H1 (cell line): ENCODE measurements at regions not wholly inside any gene's neighbourhood (a gene's known extent, or its start where the extent isn't known, plus 50 kb on each side); places are given as distances from the start of the nearest gene placed in this dataset.

Experiments used
- CTCF ChIA-PET: fragments of 300-600 bp; sonication (Branson Sonifier 250); formaldehyde crosslinking; loops from one replicate; lab custom pipeline; 2021; ENCODE audit not compliant: partially characterized antibody; lab: Charles Lee
- POLR2A ChIA-PET: fragments of 300-600 bp; sonication (Branson Sonifier 250); formaldehyde crosslinking; loops from one replicate; lab custom pipeline; 2021; ENCODE audit warnings: inconsistent platforms; ENCODE audit not compliant: partially characterized antibody; lab: Charles Lee
- DNase-seq, 2 experiments: peaks; one replicate each; pipeline versions ENCODE4 v3.0.0 to v3.0.0-alpha.2; 2010 to 2022; ENCODE audit warnings: low spot score in 2 of 2, low read depth in 1 of 2, mixed read lengths in 1 of 2
- FAIRE-seq: peaks from 2 replicates; lab custom pipeline; 2011; peaks lifted over from hg19 to GRCh38; lab: Jason Lieb, UNC
- H2AFZ ChIP-seq: 2 replicates; pipeline ENCODE4 v1.8.1; 2012; ENCODE audit warnings: low read length, inconsistent platforms
- H2AK5ac ChIP-seq: 2 replicates; pipeline ENCODE4 v1.6.1; 2013; ENCODE audit warnings: low read depth, low read length
- H2BK120ac ChIP-seq: replicated peaks from 2 replicates; pipeline ENCODE3; 2013; ENCODE audit warnings: low read depth, low read length, inconsistent platforms
- H2BK12ac ChIP-seq: 2 replicates; pipeline ENCODE4 v1.6.1; 2013; ENCODE audit warnings: low read depth, low read length
- H2BK15ac ChIP-seq: 2 replicates; pipeline ENCODE4 v1.6.1; 2013; ENCODE audit warnings: low read length
- H2BK20ac ChIP-seq: 2 replicates; pipeline ENCODE4 v1.6.1; 2013; ENCODE audit warnings: low read length
- H2BK5ac ChIP-seq: 2 replicates; pipeline ENCODE4 v1.6.1; 2013; ENCODE audit warnings: low read depth, low read length
- H3K14ac ChIP-seq: 2 replicates; pipeline ENCODE4 v1.6.1; 2013; ENCODE audit warnings: inconsistent platforms; ENCODE audit not compliant: insufficient read length
- H3K18ac ChIP-seq: 2 replicates; pipeline ENCODE4 v1.6.1; 2013; ENCODE audit warnings: low read length; ENCODE audit errors: extremely low read depth
- H3K23ac ChIP-seq: 2 replicates; pipeline ENCODE4 v1.6.1; 2013; ENCODE audit warnings: inconsistent platforms; ENCODE audit not compliant: insufficient read length
- H3K23me2 ChIP-seq: 2 replicates; pipeline ENCODE4 v1.6.1; 2013; ENCODE audit warnings: low read depth, low read length
- H3K27ac ChIP-seq: 2 replicates; pipeline ENCODE4 v1.6.1; 2011; ENCODE audit warnings: low read depth, low read length, inconsistent platforms
- H3K27me3 ChIP-seq, 4 experiments: replicated peaks in 1 of 4; 1 replicate in 1 of 4; 2 replicates in 3 of 4; pipeline versions ENCODE4 v1.6.1 to v1.8.1; 2011 to 2013; ENCODE audit warnings: low read length in 3 of 4, mild to moderate bottlenecking in 3 of 4, inconsistent platforms in 2 of 4, mixed read lengths in 2 of 4, moderate library complexity in 1 of 4; ENCODE audit not compliant: control insufficient read depth in 3 of 4, insufficient read depth in 3 of 4; ENCODE audit errors: extremely low read depth in 1 of 4
- H3K36me3 ChIP-seq, 4 experiments: 2 replicates each; pipeline versions ENCODE4 v1.6.1 to v1.8.1; 2011 to 2013; ENCODE audit warnings: mild to moderate bottlenecking in 4 of 4, low read length in 3 of 4, moderate library complexity in 2 of 4, control low read depth in 1 of 4, inconsistent platforms in 1 of 4; ENCODE audit not compliant: insufficient read depth in 4 of 4, control insufficient read depth in 2 of 4
- H3K4ac ChIP-seq: replicated peaks from 2 replicates; pipeline ENCODE3; 2013; ENCODE audit warnings: low read length, low read depth, mixed read lengths, inconsistent platforms; ENCODE audit not compliant: insufficient read length
- H3K4me1 ChIP-seq, 4 experiments: replicated peaks in 1 of 4; 1 replicate in 1 of 4; 2 replicates in 3 of 4; pipeline versions ENCODE4 v1.6.1 to v1.8.1; 2011 to 2013; ENCODE audit warnings: low read length in 3 of 4, inconsistent platforms in 2 of 4, mixed read lengths in 1 of 4; ENCODE audit not compliant: insufficient read depth in 4 of 4, control insufficient read depth in 3 of 4
- H3K4me2 ChIP-seq, 2 experiments: 2 replicates each; pipeline versions ENCODE4 v1.6.1 to v1.8.1; 2011 to 2013; ENCODE audit warnings: low read depth in 2 of 2, low read length in 2 of 2, control low read depth in 1 of 2, inconsistent platforms in 1 of 2, mild to moderate bottlenecking in 1 of 2; ENCODE audit not compliant: insufficient read depth in 1 of 2
- H3K4me3 ChIP-seq, 4 experiments: fragments of 200-600, 300-600 bp in 1 of 4; sonication (generic), shearing (Covaris generic), sonication (Bioruptor Twin) in 1 of 4; 2 replicates each; pipeline versions ENCODE4 v1.5.1 to v1.8.1; 2011 to 2016; ENCODE audit warnings: low read length in 4 of 4, low read depth in 3 of 4, control low read depth in 2 of 4, inconsistent platforms in 2 of 4, mild to moderate bottlenecking in 2 of 4, mixed read lengths in 1 of 4, moderate library complexity in 1 of 4; ENCODE audit not compliant: insufficient read depth in 2 of 4; ENCODE audit errors: extremely low read depth in 1 of 4
- H3K56ac ChIP-seq: replicated peaks from 2 replicates; pipeline ENCODE3; 2013; ENCODE audit warnings: low read depth, mild to moderate bottlenecking, mixed read lengths, low read length, inconsistent platforms; ENCODE audit not compliant: insufficient read length
- H3K79me1 ChIP-seq: 2 replicates; pipeline ENCODE4 v1.6.1; 2013; ENCODE audit warnings: low read depth, low read length, control low read depth
- H3K79me2 ChIP-seq, 2 experiments: 2 replicates each; pipeline versions ENCODE4 v1.6.1 to v1.8.1; 2012 to 2013; ENCODE audit warnings: low read length in 2 of 2, mild to moderate bottlenecking in 2 of 2, inconsistent platforms in 1 of 2; ENCODE audit not compliant: insufficient read depth in 2 of 2, control insufficient read depth in 1 of 2
- H3K9ac ChIP-seq, 4 experiments: replicated peaks in 1 of 4; 1 replicate in 1 of 4; 2 replicates in 3 of 4; pipeline versions ENCODE4 v1.6.1 to v1.8.1; 2011 to 2013; ENCODE audit warnings: low read depth in 3 of 4, low read length in 3 of 4, control low read depth in 2 of 4, mild to moderate bottlenecking in 2 of 4, moderate library complexity in 2 of 4, inconsistent platforms in 1 of 4; ENCODE audit errors: extremely low read depth in 1 of 4
- H3K9me3 ChIP-seq, 2 experiments: 2 replicates each; pipeline versions ENCODE4 v1.6.1 to v1.8.1; 2012 to 2013; ENCODE audit warnings: mild to moderate bottlenecking in 2 of 2, moderate library complexity in 2 of 2, control low read depth in 1 of 2, inconsistent platforms in 1 of 2, low read depth in 1 of 2, low read length in 1 of 2, mixed read lengths in 1 of 2; ENCODE audit not compliant: insufficient read depth in 2 of 2
- H4K20me1 ChIP-seq, 2 experiments: replicated peaks in 1 of 2; 2 replicates each; pipeline versions ENCODE3 to v1.8.1; 2011 to 2013; ENCODE audit warnings: inconsistent platforms in 2 of 2, low read length in 2 of 2, mild to moderate bottlenecking in 1 of 2; ENCODE audit not compliant: insufficient read depth in 2 of 2, control insufficient read depth in 1 of 2
- H4K5ac ChIP-seq: 2 replicates; pipeline ENCODE4 v1.6.1; 2013; ENCODE audit warnings: low read length, low read depth, mixed read lengths, inconsistent platforms; ENCODE audit not compliant: insufficient read length
- H4K8ac ChIP-seq: 2 replicates; pipeline ENCODE4 v1.8.0; 2013; ENCODE audit warnings: mild to moderate bottlenecking, moderate library complexity, low read length, inconsistent platforms; ENCODE audit not compliant: insufficient read depth; ENCODE audit errors: extremely low read depth
- H4K91ac ChIP-seq: replicated peaks from 2 replicates; pipeline ENCODE3; 2013; ENCODE audit warnings: low read length, mixed read lengths, inconsistent platforms; ENCODE audit not compliant: insufficient read length
- ASH2L ChIP-seq: fragments of 200-600, 300-600 bp; sonication (generic); IDR thresholded peaks from one replicate; pipeline ENCODE4 v1.7.1; 2017; ENCODE audit warnings: low read length
- EP300 ChIP-seq, 2 experiments: IDR thresholded peaks; 1 replicate in 1 of 2; 2 replicates in 1 of 2; pipeline ENCODE4 v1.6.1; 2011 to 2012; ENCODE audit warnings: low read depth in 2 of 2, low read length in 2 of 2, mild to moderate bottlenecking in 2 of 2, borderline replicate concordance in 1 of 2, inconsistent platforms in 1 of 2, moderate library complexity in 1 of 2
- ZNF274 ChIP-seq: IDR thresholded peaks from 2 replicates; pipeline ENCODE4 v1.7.0; 2012; ENCODE audit warnings: low read length, borderline replicate concordance; ENCODE audit errors: extremely low read depth
- WGBS, 2 experiments: shearing (Covaris generic) in 1 of 2; methylation state at CpG; one replicate each; pipeline versions ENCODE4 v1.1.6 to v1.1.7; 2013 to 2015; ENCODE audit warnings: low lambda C conversion rate in 2 of 2, mixed read lengths in 2 of 2, inconsistent platforms in 1 of 2, low coverage in 1 of 2, missing lambda C conversion rate in 1 of 2; ENCODE audit not compliant: insufficient replicate concordance in 2 of 2, insufficient coverage in 1 of 2, insufficient read length in 1 of 2; ENCODE audit errors: extremely low coverage in 1 of 2, missing lambda C conversion rate in 1 of 2; 5-methylcytosine and 5-hydroxymethylcytosine counted together

GRCh38 chr5:67333171-67333570 lies 136.6 kb upstream of the CD180 start:
- H3K79me2 ChIP-seq = no peaks in the 10 kb centered on the region
- POLR2A ChIA-PET = interaction anchor here (0.7 kb wide), 1 partner anchor 357 kb away, joined by 4 read pairs; no protein-coding TSS in a partner anchor
- H3K4me1 ChIP-seq = no peaks in the 10 kb centered on the region
- no peaks in the 10 kb centered on the region for H3K9me3 ChIP-seq
- no peak overlapping the region for H4K91ac ChIP-seq
- no peak overlapping the region for H3K9ac ChIP-seq
- DNase-seq (no peak), FAIRE-seq (no peak)
- H3K18ac ChIP-seq = no peak overlapping the region
- no peak overlapping the region for H2BK20ac ChIP-seq
- no peaks in the 10 kb centered on the region for H3K23me2 ChIP-seq
- H3K56ac ChIP-seq = no peak overlapping the region
- H3K27me3 ChIP-seq = no peaks in the 10 kb centered on the region
- no peak overlapping the region for H3K4ac ChIP-seq
- no peak overlapping the region for H4K8ac ChIP-seq
- no peak overlapping the region for H2AFZ ChIP-seq
- H3K36me3 ChIP-seq = no peaks in the 10 kb centered on the region
- no peaks in the 10 kb centered on the region for H3K79me1 ChIP-seq
- no peak overlapping the region for H3K4me3 ChIP-seq
- CTCF ChIA-PET = interaction anchor here (1.8 kb wide), 1 partner anchor 10 kb away, joined by 3 read pairs; no protein-coding TSS in a partner anchor
- H2BK12ac ChIP-seq = no peak overlapping the region
- no peak overlapping the region for H3K14ac ChIP-seq
- no peak overlapping the region for H3K27ac ChIP-seq
- H2BK120ac ChIP-seq = no peak overlapping the region
- no peak overlapping the region for H2BK15ac ChIP-seq
- no peaks in the 10 kb centered on the region for H4K20me1 ChIP-seq
- 89% methylated on average over 2 of the region's 2 CpGs; no CpG with 5 or more reads in 1 of the 2 experiments for WGBS, 2 experiments
- H3K23ac ChIP-seq = no peak overlapping the region
- no peak overlapping the region for H2BK5ac ChIP-seq
- TF ChIP-seq EP300 (IDR thresholded peaks at IDR 0.05; ENCODE audit: borderline replicate concordance in 1 of 2, low read depth in 2 of 2, low read length in 2 of 2) = no peak
- TF ChIP-seq ZNF274 = no peak
- TF ChIP-seq ASH2L = no peak
- no peak overlapping the region for H3K4me2 ChIP-seq
- H4K5ac ChIP-seq = no peak overlapping the region
- H2AK5ac ChIP-seq = no peak overlapping the region
